IMR-90 (cell line): ENCODE measurements at regions not wholly inside any gene's neighbourhood (a gene's known extent, or its start where the extent isn't known, plus 50 kb on each side); places are given as distances from the start of the nearest gene placed in this dataset.
"Not testable (repeated sequence)": the region's sequence is repeated elsewhere in the genome, so short reads cannot be mapped to it uniquely, and the experiment has no call there.

Experiments
- ATAC-seq: fragments of 200-7000 bp; cut with Tn5 transposase; 2 replicates; pipeline ENCODE4 v1.9.1; 2020; ENCODE audit warnings: low read depth, mild to moderate bottlenecking, moderate library complexity
- BruUV-seq: library from RNA; stranded (reverse); fragments of 400-500 nt; replicated peaks from 2 replicates; lab custom pipeline; 2021; lab: Mats Ljungman, UMichigan
- CTCF ChIA-PET: fragments of 300-600 bp; formaldehyde crosslinking; extraction: SDS; loops from one replicate; lab custom pipeline; 2021; ENCODE audit warnings: antibody characterized with exemption; lab: Yijun Ruan, JAX
- POLR2A ChIA-PET: fragments of 300-600 bp; sonication (Branson Sonifier 250); formaldehyde crosslinking; loops from one replicate; lab custom pipeline; 2022; ENCODE audit warnings: antibody characterized with exemption; ENCODE audit not compliant: unreplicated experiment; lab: Charles Lee
- DNase-seq: peaks from one replicate; pipeline ENCODE4 v3.0.0; 2013
- H2AFZ ChIP-seq: replicated peaks from 2 replicates; pipeline ENCODE3; 2013; ENCODE audit warnings: low read length, mild to moderate bottlenecking; ENCODE audit not compliant: poor library complexity
- H2AK5ac ChIP-seq: 2 replicates; pipeline ENCODE4 v1.6.1; 2013; ENCODE audit warnings: low read depth, low read length, inconsistent platforms
- H2AK9ac ChIP-seq: replicated peaks from 2 replicates; pipeline ENCODE3; 2013; ENCODE audit warnings: mild to moderate bottlenecking, low read depth, low read length, moderate library complexity; ENCODE audit not compliant: poor library complexity
- H2BK120ac ChIP-seq: 2 replicates; pipeline ENCODE4 v1.6.1; 2013; ENCODE audit warnings: low read depth, low read length, inconsistent platforms
- H2BK15ac ChIP-seq: 3 replicates; pipeline ENCODE4 v1.6.1; 2013; ENCODE audit warnings: low read depth, low read length, inconsistent platforms
- H2BK20ac ChIP-seq: 2 replicates; pipeline ENCODE4 v1.6.1; 2013; ENCODE audit warnings: low read depth, mild to moderate bottlenecking, inconsistent platforms, low read length, moderate library complexity
- H2BK5ac ChIP-seq: 2 replicates; pipeline ENCODE4 v1.6.1; 2013; ENCODE audit warnings: mild to moderate bottlenecking, low read depth, low read length, inconsistent platforms; ENCODE audit not compliant: poor library complexity, severe bottlenecking
- H3K14ac ChIP-seq: replicated peaks from 2 replicates; pipeline ENCODE4 v1.6.1; 2013; ENCODE audit warnings: low read depth, low read length, inconsistent platforms
- H3K18ac ChIP-seq: 2 replicates; pipeline ENCODE4 v1.6.1; 2013; ENCODE audit warnings: low read depth, low read length, control low read depth
- H3K23ac ChIP-seq: 2 replicates; pipeline ENCODE4 v1.6.1; 2013; ENCODE audit warnings: low read depth, low read length, inconsistent platforms
- H3K27ac ChIP-seq: 2 replicates; pipeline ENCODE4 v1.5.1; 2013; ENCODE audit warnings: mild to moderate bottlenecking, control low read depth, low read length; ENCODE audit not compliant: insufficient read depth
- H3K27me3 ChIP-seq: 2 replicates; pipeline ENCODE4 v1.6.1; 2013; ENCODE audit warnings: low read length; ENCODE audit not compliant: control insufficient read depth, insufficient read depth
- H3K36me3 ChIP-seq: 2 replicates; pipeline ENCODE4 v1.6.1; 2013; ENCODE audit warnings: low read length, mixed read lengths; ENCODE audit not compliant: control insufficient read depth, insufficient read depth
- H3K4ac ChIP-seq: 2 replicates; pipeline ENCODE4 v1.6.1; 2013; ENCODE audit warnings: low read depth, low read length, inconsistent platforms
- H3K4me1 ChIP-seq: 2 replicates; pipeline ENCODE4 v1.6.1; 2013; ENCODE audit warnings: low read length, mixed read lengths; ENCODE audit not compliant: control insufficient read depth, insufficient read depth
- H3K4me2 ChIP-seq: 2 replicates; pipeline ENCODE4 v1.6.1; 2013; ENCODE audit warnings: low read depth, mild to moderate bottlenecking, control low read depth, low read length, moderate library complexity
- H3K4me3 ChIP-seq: 2 replicates; pipeline ENCODE4 v1.5.1; 2013; ENCODE audit warnings: low read depth, mild to moderate bottlenecking, control low read depth, low read length, moderate library complexity; ENCODE audit not compliant: insufficient read depth
- H3K56ac ChIP-seq: 2 replicates; pipeline ENCODE4 v1.6.1; 2013; ENCODE audit warnings: low read length, inconsistent platforms; ENCODE audit not compliant: insufficient read depth; ENCODE audit errors: extremely low read depth
- H3K79me1 ChIP-seq, 2 experiments: 2 replicates each; pipeline ENCODE4 v1.6.1; 2013; ENCODE audit warnings: low read length in 2 of 2, inconsistent platforms in 1 of 2, low read depth in 1 of 2
- H3K9ac ChIP-seq: 2 replicates; pipeline ENCODE4 v1.6.1; 2013; ENCODE audit warnings: low read depth, low read length, control low read depth
- H3K9me1 ChIP-seq: 2 replicates; pipeline ENCODE4 v1.6.1; 2013; ENCODE audit warnings: low read length, inconsistent platforms; ENCODE audit not compliant: insufficient read depth
- H3K9me3 ChIP-seq: 2 replicates; pipeline ENCODE4 v1.6.1; 2013; ENCODE audit warnings: low read length; ENCODE audit not compliant: control insufficient read depth, insufficient read depth
- H4K20me1 ChIP-seq: 2 replicates; pipeline ENCODE4 v1.6.1; 2013; ENCODE audit warnings: low read length, inconsistent platforms; ENCODE audit not compliant: insufficient read depth
- H4K5ac ChIP-seq: 2 replicates; pipeline ENCODE4 v1.6.1; 2013; ENCODE audit warnings: mild to moderate bottlenecking, low read depth, low read length, control low read depth
- H4K8ac ChIP-seq, 2 experiments: 2 replicates each; pipeline ENCODE4 v1.6.1; 2013; ENCODE audit warnings: low read depth in 2 of 2, low read length in 2 of 2, control low read depth in 1 of 2, inconsistent platforms in 1 of 2
- H4K91ac ChIP-seq: 2 replicates; pipeline ENCODE4 v1.6.1; 2013; ENCODE audit warnings: low read depth, low read length, inconsistent platforms; ENCODE audit not compliant: insufficient read depth
- dilution Hi-C: fragments of 300-500 bp; cut with HindIII; formaldehyde crosslinking; loops from one replicate; pipeline ENCODE4 v1.14.3; 2018; ENCODE audit warnings: low sequenced_read_pairs; ENCODE audit not compliant: unreplicated experiment
- in situ Hi-C: fragments of 300-500 bp; cut with MboI; formaldehyde crosslinking; loops from 3 replicates; pipeline ENCODE4 v1.14.3; 2019; ENCODE audit warnings: low sequenced_read_pairs, inconsistent platforms, mixed read lengths
- intact Hi-C: fragments of 100-400 bp; cut with micrococcal nuclease; formaldehyde crosslinking; loops from 2 replicates; pipeline ENCODE4 v1.10.0; 2022

GRCh38 chr3:110507570-110507969 is 564.0 kb upstream of the NECTIN3 start:
- CTCF ChIA-PET, H3K9ac ChIP-seq, H3K56ac ChIP-seq: not testable (repeated sequence)

More at GRCh38 chr3:110507570-110507969, 564.0 kb upstream of the NECTIN3 start:
- H3K27ac ChIP-seq, H3K36me3 ChIP-seq, DNase-seq, H4K8ac ChIP-seq, ATAC-seq, H3K4me3 ChIP-seq, H4K5ac ChIP-seq, intact Hi-C loops, H3K4me2 ChIP-seq, in situ Hi-C loops, H2AFZ ChIP-seq, H4K20me1 ChIP-seq, H2BK20ac ChIP-seq, H2AK5ac ChIP-seq, BruUV-seq, H3K23ac ChIP-seq, H2BK5ac ChIP-seq, dilution Hi-C loops, H3K79me1 ChIP-seq, H3K4ac ChIP-seq, H2BK120ac ChIP-seq, H3K14ac ChIP-seq, POLR2A ChIA-PET, H3K9me1 ChIP-seq, H4K91ac ChIP-seq, H2BK15ac ChIP-seq, H3K18ac ChIP-seq, H3K27me3 ChIP-seq, H2AK9ac ChIP-seq, H3K4me1 ChIP-seq, H3K9me3 ChIP-seq: not testable (repeated sequence)
